ENCODE measurements at regions not wholly inside any gene's neighbourhood (a gene's known extent, or its start where the extent isn't known, plus 50 kb on each side); places are given as distances from the start of the nearest gene placed in this dataset.
"Not testable (repeated sequence)": the region's sequence is repeated elsewhere in the genome, so short reads cannot be mapped to it uniquely, and the experiment has no call there.

DNA sequence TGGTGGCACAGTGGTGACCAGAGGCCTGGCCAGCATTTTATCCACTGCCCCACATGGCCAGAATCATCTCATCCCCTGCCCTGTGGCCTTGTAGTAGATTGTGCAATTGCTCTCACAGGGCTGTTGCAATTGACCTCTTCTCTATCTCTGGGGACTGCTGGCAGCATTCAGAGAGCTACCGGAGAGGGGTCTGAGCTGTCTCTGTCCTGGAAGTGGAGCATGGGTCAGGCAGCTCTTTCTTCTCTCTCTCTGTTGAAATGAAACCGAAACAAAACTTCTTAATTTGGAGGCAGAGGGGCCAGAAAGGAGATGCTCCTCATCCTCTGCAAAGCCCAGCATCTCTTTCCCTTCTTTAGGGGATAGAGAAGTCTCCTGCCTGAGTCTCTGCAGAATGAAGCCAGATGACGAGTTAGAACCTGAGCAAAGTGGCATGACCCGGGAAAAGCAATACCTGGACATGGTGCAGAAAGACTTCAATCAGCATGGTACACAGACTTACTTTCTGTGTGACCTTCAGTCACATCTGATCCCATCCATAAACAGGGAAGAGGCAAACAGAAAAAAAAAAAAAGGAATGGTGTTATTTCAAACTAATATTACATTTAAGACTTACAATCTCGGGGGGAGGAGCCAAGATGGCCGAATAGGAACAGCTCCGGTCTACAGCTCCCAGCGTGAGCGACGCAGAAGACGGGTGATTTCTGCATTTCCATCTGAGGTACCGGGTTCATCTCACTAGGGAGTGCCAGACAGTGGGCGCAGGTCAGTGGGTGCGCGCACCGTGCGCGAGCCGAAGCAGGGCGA lies 144.5 kb upstream of the BCL6 start:
- H3K27ac Mint-ChIP-seq = peak overlapping the region in 6 of 7 donors; percentile 15 to 88 (median 76)
- H3K4me3 ChIP-seq (replicated peaks in 1 of 3; ENCODE audit: low read depth in 2 of 3, low read length in 3 of 3) = peak overlapping the region in 1 of 3 experiments; percentile 40
- H3K36me3 Mint-ChIP-seq = peaks cover 0 to 6% of the 10 kb centered on the region in 2 donors
- H3K4me1 Mint-ChIP-seq = peaks cover 16% of the 10 kb centered on the region
- peaks cover 11 to 15% of the 10 kb centered on the region in 2 donors for H3K4me1 ChIP-seq (ENCODE audit: control insufficient read depth in 1 of 2, insufficient read depth in 2 of 2, low read length in 2 of 2)
- H3K4me3 Mint-ChIP-seq = peak overlapping the region; percentile 28 to 67
- 71% methylated on average over 8 of the region's 20 CpGs for WGBS (ENCODE audit: insufficient coverage)
- H4K20me1 ChIP-seq (ENCODE audit: insufficient read depth, low read length) = no peaks in the 10 kb centered on the region
- peak; percentile 34 to 62 (median 54) for DNase-seq
- H3K79me2 ChIP-seq (ENCODE audit: insufficient read depth, low read length) = no peaks in the 10 kb centered on the region
- no peaks in the 10 kb centered on the region for H3K27me3 Mint-ChIP-seq (ENCODE audit: low read depth in 3 of 3)
- H3K36me3 ChIP-seq (replicated peaks in 1 of 2; ENCODE audit: control insufficient read depth in 1 of 2, insufficient read depth in 2 of 2, low read length in 2 of 2) = no peaks in the 10 kb centered on the region
- peak overlapping the region; percentile 49 for H3K4me2 ChIP-seq (replicated peaks; ENCODE audit: extremely low read depth, low read length, poor library complexity, severe bottlenecking)
- peak overlapping the region in 1 of 2 donors; percentile 3 for H3K27ac ChIP-seq (ENCODE audit: low read depth in 1 of 2, low read length in 2 of 2)
- intact Hi-C loops (cut with micrococcal nuclease) = loop anchor here in 1 of 2 donors (10.0 kb wide), 1 partner anchor 95 kb away; no protein-coding TSS in a partner anchor
- peaks cover 0 to 9% of the 10 kb centered on the region in 2 donors for H3K9me3 ChIP-seq (replicated peaks in 1 of 2; ENCODE audit: control insufficient read depth in 1 of 2, insufficient read depth in 1 of 2, low read length in 2 of 2)
- no peaks in the 10 kb centered on the region for H3K27me3 ChIP-seq (ENCODE audit: control insufficient read depth in 2 of 2, insufficient read depth in 2 of 2, low read length in 2 of 2)
- TF ChIP-seq, protein P1, sequence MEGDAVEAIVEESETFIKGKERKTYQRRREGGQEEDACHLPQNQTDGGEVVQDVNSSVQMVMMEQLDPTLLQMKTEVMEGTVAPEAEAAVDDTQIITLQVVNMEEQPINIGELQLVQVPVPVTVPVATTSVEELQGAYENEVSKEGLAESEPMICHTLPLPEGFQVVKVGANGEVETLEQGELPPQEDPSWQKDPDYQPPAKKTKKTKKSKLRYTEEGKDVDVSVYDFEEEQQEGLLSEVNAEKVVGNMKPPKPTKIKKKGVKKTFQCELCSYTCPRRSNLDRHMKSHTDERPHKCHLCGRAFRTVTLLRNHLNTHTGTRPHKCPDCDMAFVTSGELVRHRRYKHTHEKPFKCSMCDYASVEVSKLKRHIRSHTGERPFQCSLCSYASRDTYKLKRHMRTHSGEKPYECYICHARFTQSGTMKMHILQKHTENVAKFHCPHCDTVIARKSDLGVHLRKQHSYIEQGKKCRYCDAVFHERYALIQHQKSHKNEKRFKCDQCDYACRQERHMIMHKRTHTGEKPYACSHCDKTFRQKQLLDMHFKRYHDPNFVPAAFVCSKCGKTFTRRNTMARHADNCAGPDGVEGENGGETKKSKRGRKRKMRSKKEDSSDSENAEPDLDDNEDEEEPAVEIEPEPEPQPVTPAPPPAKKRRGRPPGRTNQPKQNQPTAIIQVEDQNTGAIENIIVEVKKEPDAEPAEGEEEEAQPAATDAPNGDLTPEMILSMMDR (IDR thresholded peaks at IDR 0.05) = no peak
- peaks cover 6 to 14% (median 13%) of the 10 kb centered on the region in 7 donors for H3K9me3 Mint-ChIP-seq
- H2AFZ ChIP-seq (ENCODE audit: insufficient read depth, low read depth, low read length, poor library complexity, severe bottlenecking) = no peak overlapping the region
- H3K9ac ChIP-seq (ENCODE audit: insufficient read depth, low read length, poor library complexity, severe bottlenecking) = no peak overlapping the region

DNA sequence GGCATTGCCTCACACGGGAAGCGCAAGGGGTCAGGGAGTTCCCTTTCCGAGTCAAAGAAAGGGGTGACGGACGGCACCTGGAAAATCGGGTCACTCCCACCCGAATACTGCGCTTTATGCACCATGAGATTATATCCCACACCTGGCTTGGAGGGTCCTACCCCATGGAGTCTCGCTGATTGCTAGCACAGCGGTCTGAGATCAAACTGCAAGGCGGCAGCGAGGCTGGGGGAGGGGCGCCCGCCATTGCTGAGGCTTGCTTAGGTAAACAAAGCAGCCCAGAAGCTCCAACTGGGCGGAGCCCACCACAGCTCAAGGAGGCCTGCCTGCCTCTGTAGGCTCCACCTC lies 145.1 kb upstream of the BCL6 start:
- H3K4me3 Mint-ChIP-seq; H3K27ac ChIP-seq (ENCODE audit: low read depth in 1 of 2, low read length in 2 of 2); H3K4me2 ChIP-seq (replicated peaks; ENCODE audit: extremely low read depth, low read length, poor library complexity, severe bottlenecking); intact Hi-C loops (cut with micrococcal nuclease); DNase-seq; H3K9me3 ChIP-seq (replicated peaks in 1 of 2; ENCODE audit: control insufficient read depth in 1 of 2, insufficient read depth in 1 of 2, low read length in 2 of 2); H2AFZ ChIP-seq (ENCODE audit: insufficient read depth, low read depth, low read length, poor library complexity, severe bottlenecking); H4K20me1 ChIP-seq (ENCODE audit: insufficient read depth, low read length); H3K27me3 Mint-ChIP-seq (ENCODE audit: low read depth in 3 of 3); H3K79me2 ChIP-seq (ENCODE audit: insufficient read depth, low read length); H3K9ac ChIP-seq (ENCODE audit: insufficient read depth, low read length, poor library complexity, severe bottlenecking); H3K36me3 ChIP-seq (replicated peaks in 1 of 2; ENCODE audit: control insufficient read depth in 1 of 2, insufficient read depth in 2 of 2, low read length in 2 of 2); H3K4me3 ChIP-seq (replicated peaks in 1 of 3; ENCODE audit: low read depth in 2 of 3, low read length in 3 of 3); H3K27me3 ChIP-seq (ENCODE audit: control insufficient read depth in 2 of 2, insufficient read depth in 2 of 2, low read length in 2 of 2); H3K36me3 Mint-ChIP-seq: not testable (repeated sequence)
- Mint-ChIP-seq H3K4me1 (peaks cover 16% of the 10 kb centered on the region), H3K9me3 (peaks cover 6 to 13% (median 11%) of the 10 kb centered on the region in 7 donors), H3K27ac (peak overlapping the region in 1 of 7 donors; percentile 76)
- H3K4me1 ChIP-seq (ENCODE audit: control insufficient read depth in 1 of 2, insufficient read depth in 2 of 2, low read length in 2 of 2) = peaks cover 11 to 15% of the 10 kb centered on the region in 2 donors
- WGBS (ENCODE audit: insufficient coverage) = 100% methylated on average over 4 of the region's 15 CpGs

Data from CD14-positive monocyte (primary cell).